Endothelial cell of umbilical vein (primary cell): ENCODE measurements at regions not wholly inside any gene's neighbourhood (a gene's known extent, or its start where the extent isn't known, plus 50 kb on each side); places are given as distances from the start of the nearest gene placed in this dataset.

Experiments used
- JUN ChIP-seq: IDR thresholded peaks from 2 replicates; pipeline ENCODE4 v1.6.1; 2011; ENCODE audit warnings: borderline replicate concordance, low read depth; ENCODE audit not compliant: insufficient read length, insufficient read depth
- POLR2AphosphoS5 ChIP-seq: IDR thresholded peaks from 2 replicates; pipeline ENCODE4 v1.6.1; 2012; ENCODE audit warnings: low read depth, mild to moderate bottlenecking, control low read depth, low read length, moderate library complexity; ENCODE audit not compliant: insufficient read depth
- TF ChIP-seq, protein P1 (sequence below), 2 donors: IDR thresholded peaks; 1 replicate in 1 of 2; 2 replicates in 1 of 2; pipeline ENCODE4 v1.5.1; 2011; ENCODE audit warnings: low read length in 2 of 2, mild to moderate bottlenecking in 2 of 2, moderate library complexity in 2 of 2, control low read depth in 1 of 2, inconsistent platforms in 1 of 2, low read depth in 1 of 2; ENCODE audit not compliant: insufficient read depth in 1 of 2; ENCODE audit errors: extremely low read depth in 1 of 2

DNA sequence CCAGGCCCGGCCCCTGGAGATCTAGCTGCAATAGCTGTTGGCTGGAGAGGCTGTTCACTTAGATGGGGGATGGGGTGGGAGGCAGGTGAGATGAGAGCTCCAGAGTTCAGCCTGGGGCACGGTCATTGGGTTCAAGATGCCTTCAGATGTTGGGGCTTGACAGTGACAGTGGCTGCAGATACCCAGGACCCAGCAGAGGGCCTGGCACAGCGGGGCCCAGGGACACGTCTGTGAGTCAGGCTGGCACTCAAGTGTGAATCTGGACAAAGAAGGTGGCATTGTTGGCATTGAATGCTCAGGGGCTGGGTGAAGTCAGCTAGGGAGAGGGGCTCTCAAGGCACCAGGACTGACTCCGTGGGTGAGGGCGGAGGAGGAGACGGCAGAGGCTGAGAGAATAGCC, 328.1 kb downstream of the SEC14L1 start:
- TF ChIP-seq, protein P1, sequence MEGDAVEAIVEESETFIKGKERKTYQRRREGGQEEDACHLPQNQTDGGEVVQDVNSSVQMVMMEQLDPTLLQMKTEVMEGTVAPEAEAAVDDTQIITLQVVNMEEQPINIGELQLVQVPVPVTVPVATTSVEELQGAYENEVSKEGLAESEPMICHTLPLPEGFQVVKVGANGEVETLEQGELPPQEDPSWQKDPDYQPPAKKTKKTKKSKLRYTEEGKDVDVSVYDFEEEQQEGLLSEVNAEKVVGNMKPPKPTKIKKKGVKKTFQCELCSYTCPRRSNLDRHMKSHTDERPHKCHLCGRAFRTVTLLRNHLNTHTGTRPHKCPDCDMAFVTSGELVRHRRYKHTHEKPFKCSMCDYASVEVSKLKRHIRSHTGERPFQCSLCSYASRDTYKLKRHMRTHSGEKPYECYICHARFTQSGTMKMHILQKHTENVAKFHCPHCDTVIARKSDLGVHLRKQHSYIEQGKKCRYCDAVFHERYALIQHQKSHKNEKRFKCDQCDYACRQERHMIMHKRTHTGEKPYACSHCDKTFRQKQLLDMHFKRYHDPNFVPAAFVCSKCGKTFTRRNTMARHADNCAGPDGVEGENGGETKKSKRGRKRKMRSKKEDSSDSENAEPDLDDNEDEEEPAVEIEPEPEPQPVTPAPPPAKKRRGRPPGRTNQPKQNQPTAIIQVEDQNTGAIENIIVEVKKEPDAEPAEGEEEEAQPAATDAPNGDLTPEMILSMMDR (IDR thresholded peaks at IDR 0.05; ENCODE audit: extremely low read depth in 1 of 2, insufficient read depth in 1 of 2, low read depth in 1 of 2, low read length in 2 of 2), result no peak
- TF ChIP-seq POLR2AphosphoS5, result no peak
- TF ChIP-seq JUN, result no peak
